Heart right ventricle (tissue), 16 donors: ENCODE measurements at regions not wholly inside any gene's neighbourhood (a gene's known extent, or its start where the extent isn't known, plus 50 kb on each side); places are given as distances from the start of the nearest gene placed in this dataset.
A peak's percentile ranks its signal among the peaks of the same experiment; 100 is the strongest.

Experiments used
- ATAC-seq, 8 donors: fragments of 200-7000 bp; cut with Tn5 transposase; one replicate each; pipeline ENCODE4 v1.9.1; 2020; ENCODE audit warnings: mild to moderate bottlenecking in 8 of 8, moderate library complexity in 8 of 8, moderate number of reproducible peaks in 1 of 8
- DNase-seq, 2 donors: peaks; one replicate each; pipeline ENCODE4 v3.0.0-alpha.2; 2020
- H3K27ac ChIP-seq, 10 donors: fragments of 200-600 bp; sonication (generic) in 2 of 10; one replicate each; pipeline versions ENCODE4 v1.5.0 to v1.8.0; 2020 to 2022; ENCODE audit warnings: mild to moderate bottlenecking in 3 of 10
- H3K27me3 ChIP-seq, 7 donors: fragments of 200-600 bp; one replicate each; pipeline ENCODE4 v1.8.0; 2021 to 2022; ENCODE audit warnings: mild to moderate bottlenecking in 2 of 7
- H3K36me3 ChIP-seq, 9 donors: fragments of 200-600 bp; sonication (generic) in 1 of 9; one replicate each; pipeline versions ENCODE4 v1.5.0 to v1.8.0; 2020 to 2022; ENCODE audit warnings: mild to moderate bottlenecking in 2 of 9
- H3K4me1 ChIP-seq, 9 donors: fragments of 200-600 bp; sonication (generic) in 1 of 9; one replicate each; pipeline versions ENCODE4 v1.5.0 to v1.8.0; 2020 to 2022; ENCODE audit warnings: mild to moderate bottlenecking in 4 of 9
- H3K4me3 ChIP-seq, 10 donors: fragments of 200-600 bp; sonication (generic) in 2 of 10; one replicate each; pipeline versions ENCODE4 v1.5.0 to v1.8.0; 2020 to 2022; ENCODE audit warnings: mild to moderate bottlenecking in 7 of 10, moderate library complexity in 2 of 10
- H3K9me3 ChIP-seq, 11 donors: fragments of 200-600 bp in 10 of 11; sonication (generic) in 2 of 11; one replicate each; pipeline versions ENCODE4 v1.5.0 to v1.8.0; 2013 to 2022; ENCODE audit warnings: mild to moderate bottlenecking in 2 of 11, control low read depth in 1 of 11, moderate library complexity in 1 of 11
- CTCF ChIP-seq, 9 donors: fragments of 200-600 bp; sonication (generic) in 2 of 9; IDR thresholded peaks; one replicate each; pipeline versions ENCODE4 v1.5.0 to v1.8.0; 2021 to 2022; ENCODE audit warnings: antibody characterized with exemption in 9 of 9, mild to moderate bottlenecking in 5 of 9, moderate library complexity in 1 of 9
- whole genome bisulfite sequencing, 2 donors: extraction: QIAGEN DNeasy Blood & Tissue Kit; methylation state at CpG; one replicate each; pipeline ENCODE4 v1.1.7; 2013; ENCODE audit warnings: inconsistent platforms in 1 of 2; 5-methylcytosine and 5-hydroxymethylcytosine counted together
- intact Hi-C, 10 donors: fragments of 100-400 bp; cut with DNase I; formaldehyde crosslinking; loops; one replicate each; pipeline versions ENCODE4 v1.11.1 to v1.14.2; 2022
- donor health status: Arrhythmogenic right ventricular cardiomyopathy.
- donor health status: ischemic (EF 13 %, LVEDD 7.1; RV severe dilation, severe dysfunction).
- donor health status: healthy with polysubstance abuse.
- donor health status: DM: no; HTN: yes; CAD: no.
- donor health status: DM: no; HTN: no; CAD: no.
- donor health status: ischemic (EF 25% LVEDD 6.9; RV normal size, moderate dysfunction).
- donor health status: ischemic (EF 25% LVEDD 5.7; RV mildly dilated, moderate dysfunction).
- donor health status: healthy.
- donor health status: DM: yes; HTN: yes; CAD: no.
- donor health status: Ischemic cardiomyopathy.
- donor health status: ischemic (EF 35%, LVEDD 5.7; RV mildly dilated, moderate dysfunction).
- donor health status: nonischemic (EF 11% LVEDD 7.7; RV severe dilation, severe dysfunction).
- donor health status: DM: yes; HTN: yes; CAD: no.
- donor health status: PGD.
- donor health status: ischemic (EF 29% LVEDD 5.4; RV normal size, mild dysfunction).
- donor health status: nonischemic (EF 23%, LVEDD 6.1; RV moderate dilation, normal function).

- ATAC-seq (no peak), DNase-seq (no peak)
- no peaks in the 10 kb centered on the region for H3K27me3 ChIP-seq
- 82 to 89% methylated on average over 8 of the region's 8 CpGs for WGBS, 2 donors
- intact Hi-C loops: no loop called here
- no peak overlapping the region for H3K4me3 ChIP-seq
- no peaks in the 10 kb centered on the region for H3K36me3 ChIP-seq
- H3K9me3 ChIP-seq: peaks cover 0 to 26% (median 0%) of the 10 kb centered on the region in 11 donors
- TF ChIP-seq CTCF (IDR thresholded peaks at IDR 0.05): no peak
- H3K27ac ChIP-seq: no peak overlapping the region
- no peaks in the 10 kb centered on the region for H3K4me1 ChIP-seq
Observed at GRCh38 chr3:147129665-147130064, 276.7 kb downstream of the ZIC4 start.

- Histone ChIP-seq H3K9me3 (peaks cover 0 to 5% (median 0%) of the 10 kb centered on the region in 11 donors), H3K27me3 (no peaks in the 10 kb centered on the region), H3K36me3 (no peaks in the 10 kb centered on the region), H3K27ac (no peak overlapping the region), H3K4me3 (no peak overlapping the region), H3K4me1 (no peaks in the 10 kb centered on the region)
- ATAC-seq: no peak
- no peak for DNase-seq
- 45 to 56% methylated on average over 1 of the region's 1 CpG for WGBS, 2 donors
- TF ChIP-seq CTCF (IDR thresholded peaks at IDR 0.05): no peak
- intact Hi-C loops: no loop called here
Observed at GRCh38 chr3:147122350-147122749, 284.0 kb downstream of the ZIC4 start.

GRCh38 chr3:147119989-147120388 lies 286.4 kb downstream of the ZIC4 start:
- intact Hi-C loops: no loop called here
- ATAC-seq (no peak), DNase-seq (no peak)
- H3K27ac ChIP-seq: no peak overlapping the region
- no peaks in the 10 kb centered on the region for H3K27me3 ChIP-seq
- no peak overlapping the region for H3K4me3 ChIP-seq
- H3K4me1 ChIP-seq: no peaks in the 10 kb centered on the region
- peak in 7 of 9 donors; percentile 17 to 45 (median 29) for TF ChIP-seq CTCF (IDR thresholded peaks at IDR 0.05)
- peaks cover 0 to 5% (median 0%) of the 10 kb centered on the region in 11 donors for H3K9me3 ChIP-seq
- WGBS, 2 donors: 27 to 35% methylated on average over 4 of the region's 4 CpGs
- H3K36me3 ChIP-seq: no peaks in the 10 kb centered on the region

GRCh38 chr3:147119346-147119745 lies 287.0 kb downstream of the ZIC4 start:
- H3K4me3 ChIP-seq: no peak overlapping the region
- no peaks in the 10 kb centered on the region for H3K27me3 ChIP-seq
- no peak for ATAC-seq
- no peaks in the 10 kb centered on the region for H3K4me1 ChIP-seq
- H3K27ac ChIP-seq: no peak overlapping the region
- intact Hi-C loops: no loop called here
- WGBS, 2 donors: 65 to 75% methylated on average over 3 of the region's 3 CpGs
- no peaks in the 10 kb centered on the region for H3K36me3 ChIP-seq
- no peak for DNase-seq
- peaks cover 0 to 2% (median 0%) of the 10 kb centered on the region in 11 donors for H3K9me3 ChIP-seq
- TF ChIP-seq CTCF (IDR thresholded peaks at IDR 0.05): no peak
